ENCODE measurements at regions not wholly inside any gene's neighbourhood (a gene's known extent, or its start where the extent isn't known, plus 50 kb on each side); places are given as distances from the start of the nearest gene placed in this dataset.
A peak's percentile ranks its signal among the peaks of the same experiment; 100 is the strongest.

DNA sequence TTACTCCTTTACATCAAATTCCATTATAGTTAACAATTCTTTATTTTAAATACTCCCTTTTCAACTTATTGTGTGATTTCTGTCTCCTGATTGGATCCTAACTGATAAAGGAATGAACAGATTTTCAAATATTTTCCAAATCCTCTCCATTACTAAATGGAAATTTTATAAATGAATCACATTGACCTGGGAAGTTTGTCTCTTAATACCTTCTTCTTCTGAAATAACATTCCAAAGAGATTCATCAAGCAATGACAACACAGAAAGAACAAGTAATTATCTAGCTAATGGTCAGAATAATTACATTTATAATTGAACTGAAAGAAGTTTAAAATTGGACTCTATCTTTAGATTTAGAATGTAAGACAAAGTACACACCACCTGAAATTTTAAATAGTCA is 515.4 kb upstream of the PTCHD4 start:
- H4K20me1 ChIP-seq (ENCODE audit: insufficient read depth, low read length), result no peaks in the 10 kb centered on the region
- H3K4me1 ChIP-seq (ENCODE audit: insufficient read depth, low read length), result no peaks in the 10 kb centered on the region
- no peak overlapping the region for H3K27ac ChIP-seq (ENCODE audit: low read depth, low read length)
- no peaks in the 10 kb centered on the region for H3K79me2 ChIP-seq (ENCODE audit: insufficient read depth, low read length)
- H3K4me2 ChIP-seq (ENCODE audit: insufficient read depth, low read length), result no peak overlapping the region
- no peaks in the 10 kb centered on the region for H3K9me3 ChIP-seq (ENCODE audit: low read depth, low read length)
- TF ChIP-seq, protein P1, sequence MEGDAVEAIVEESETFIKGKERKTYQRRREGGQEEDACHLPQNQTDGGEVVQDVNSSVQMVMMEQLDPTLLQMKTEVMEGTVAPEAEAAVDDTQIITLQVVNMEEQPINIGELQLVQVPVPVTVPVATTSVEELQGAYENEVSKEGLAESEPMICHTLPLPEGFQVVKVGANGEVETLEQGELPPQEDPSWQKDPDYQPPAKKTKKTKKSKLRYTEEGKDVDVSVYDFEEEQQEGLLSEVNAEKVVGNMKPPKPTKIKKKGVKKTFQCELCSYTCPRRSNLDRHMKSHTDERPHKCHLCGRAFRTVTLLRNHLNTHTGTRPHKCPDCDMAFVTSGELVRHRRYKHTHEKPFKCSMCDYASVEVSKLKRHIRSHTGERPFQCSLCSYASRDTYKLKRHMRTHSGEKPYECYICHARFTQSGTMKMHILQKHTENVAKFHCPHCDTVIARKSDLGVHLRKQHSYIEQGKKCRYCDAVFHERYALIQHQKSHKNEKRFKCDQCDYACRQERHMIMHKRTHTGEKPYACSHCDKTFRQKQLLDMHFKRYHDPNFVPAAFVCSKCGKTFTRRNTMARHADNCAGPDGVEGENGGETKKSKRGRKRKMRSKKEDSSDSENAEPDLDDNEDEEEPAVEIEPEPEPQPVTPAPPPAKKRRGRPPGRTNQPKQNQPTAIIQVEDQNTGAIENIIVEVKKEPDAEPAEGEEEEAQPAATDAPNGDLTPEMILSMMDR (IDR thresholded peaks at IDR 0.05; ENCODE audit: extremely low read depth, low read depth, low read length), result no peak
- no peak for DNase-seq (ENCODE audit: insufficient read length, low spot score, missing footprints)
- H2AFZ ChIP-seq (ENCODE audit: low read length), result no peak overlapping the region
- H3K27me3 ChIP-seq (ENCODE audit: insufficient read depth, low read length), result no peaks in the 10 kb centered on the region
- no peak overlapping the region for H3K4me3 ChIP-seq (ENCODE audit: insufficient read depth, low read length)
- H3K36me3 ChIP-seq (ENCODE audit: insufficient read depth, low read length), result no peaks in the 10 kb centered on the region

DNA sequence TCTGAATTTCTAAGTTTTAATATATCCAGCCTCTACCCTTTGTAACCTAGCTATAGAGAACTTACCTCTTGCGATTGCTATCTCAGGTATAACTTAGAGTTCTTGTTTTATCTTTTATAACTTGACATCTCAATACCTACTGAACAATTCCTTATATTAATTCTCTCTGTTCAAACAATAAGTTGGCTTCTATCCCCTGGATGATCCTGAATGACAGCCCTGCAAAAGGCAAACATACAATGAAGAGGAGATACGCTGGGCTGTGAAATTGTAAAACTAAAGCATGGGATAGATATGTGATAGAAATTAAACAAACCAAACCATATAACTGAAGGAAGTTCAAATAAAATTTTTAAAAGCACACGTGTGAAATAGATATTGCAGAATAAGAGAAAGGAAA is 513.6 kb upstream of the PTCHD4 start:
- Histone ChIP-seq H3K36me3 (ENCODE audit: insufficient read depth, low read length) (no peaks in the 10 kb centered on the region), H3K4me2 (ENCODE audit: insufficient read depth, low read length) (no peak overlapping the region), H3K4me1 (ENCODE audit: insufficient read depth, low read length) (no peaks in the 10 kb centered on the region), H3K79me2 (ENCODE audit: insufficient read depth, low read length) (no peaks in the 10 kb centered on the region), H2AFZ (ENCODE audit: low read length) (no peak overlapping the region), H4K20me1 (ENCODE audit: insufficient read depth, low read length) (no peaks in the 10 kb centered on the region), H3K27me3 (ENCODE audit: insufficient read depth, low read length) (no peaks in the 10 kb centered on the region), H3K27ac (ENCODE audit: low read depth, low read length) (no peak overlapping the region), H3K9me3 (ENCODE audit: low read depth, low read length) (no peaks in the 10 kb centered on the region), H3K4me3 (ENCODE audit: insufficient read depth, low read length) (no peak overlapping the region)
- TF ChIP-seq, protein P1 (IDR thresholded peaks at IDR 0.05; ENCODE audit: extremely low read depth, low read depth, low read length), result no peak
- DNase-seq (ENCODE audit: insufficient read length, low spot score, missing footprints), result no peak

DNA sequence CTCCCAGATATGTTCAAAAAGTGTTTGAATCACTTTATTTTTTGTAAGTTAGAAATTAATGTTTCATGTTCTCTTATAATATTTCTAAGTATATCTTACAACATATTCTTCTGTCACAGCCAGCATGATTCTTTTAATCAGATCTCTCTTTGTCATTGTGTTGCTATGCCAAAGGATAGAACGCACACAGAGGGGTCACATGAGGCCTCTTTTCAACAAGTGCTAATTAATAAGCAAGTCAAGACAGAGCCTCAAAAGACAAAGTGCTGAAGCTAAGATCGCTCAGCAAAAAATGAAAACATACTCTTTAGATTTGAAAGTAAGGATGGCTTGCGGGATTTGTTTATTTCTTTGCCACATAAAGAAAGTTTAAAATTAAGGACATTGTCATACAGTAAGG is 508.8 kb upstream of the PTCHD4 start:
- no peak for DNase-seq (ENCODE audit: insufficient read length, low spot score, missing footprints)

GRCh38 chr6:48615041-48615440 is 504.0 kb upstream of the PTCHD4 start:
- H3K4me3 ChIP-seq (ENCODE audit: insufficient read depth, low read length), result no peak overlapping the region
- no peaks in the 10 kb centered on the region for H3K36me3 ChIP-seq (ENCODE audit: insufficient read depth, low read length)
- no peaks in the 10 kb centered on the region for H4K20me1 ChIP-seq (ENCODE audit: insufficient read depth, low read length)
- TF ChIP-seq, protein P1 (IDR thresholded peaks at IDR 0.05; ENCODE audit: extremely low read depth, low read depth, low read length), result no peak
- no peak overlapping the region for H3K27ac ChIP-seq (ENCODE audit: low read depth, low read length)
- no peaks in the 10 kb centered on the region for H3K9me3 ChIP-seq (ENCODE audit: low read depth, low read length)
- no peaks in the 10 kb centered on the region for H3K79me2 ChIP-seq (ENCODE audit: insufficient read depth, low read length)
- no peaks in the 10 kb centered on the region for H3K27me3 ChIP-seq (ENCODE audit: insufficient read depth, low read length)
- H2AFZ ChIP-seq (ENCODE audit: low read length), result no peak overlapping the region
- peak; percentile 42 for DNase-seq (ENCODE audit: insufficient read length, low spot score, missing footprints)
- peaks cover 23% of the 10 kb centered on the region for H3K4me1 ChIP-seq (ENCODE audit: insufficient read depth, low read length)
- H3K4me2 ChIP-seq (ENCODE audit: insufficient read depth, low read length), result peak overlapping the region; percentile 20

More for the DNA sequence above, 508.8 kb upstream of the PTCHD4 start:
- Histone ChIP-seq H4K20me1 (ENCODE audit: insufficient read depth, low read length) (no peaks in the 10 kb centered on the region), H3K36me3 (ENCODE audit: insufficient read depth, low read length) (no peaks in the 10 kb centered on the region), H3K4me1 (ENCODE audit: insufficient read depth, low read length) (peaks cover 10% of the 10 kb centered on the region), H3K4me2 (ENCODE audit: insufficient read depth, low read length) (no peak overlapping the region), H3K27ac (ENCODE audit: low read depth, low read length) (no peak overlapping the region), H3K9me3 (ENCODE audit: low read depth, low read length) (no peaks in the 10 kb centered on the region), H2AFZ (ENCODE audit: low read length) (no peak overlapping the region), H3K4me3 (ENCODE audit: insufficient read depth, low read length) (no peak overlapping the region), H3K79me2 (ENCODE audit: insufficient read depth, low read length) (no peaks in the 10 kb centered on the region), H3K27me3 (ENCODE audit: insufficient read depth, low read length) (no peaks in the 10 kb centered on the region)
- TF ChIP-seq, protein P1 (IDR thresholded peaks at IDR 0.05; ENCODE audit: extremely low read depth, low read depth, low read length), result no peak

Measured in osteoblast (primary cell).